GM10266 (cell line): ENCODE measurements at regions not wholly inside any gene's neighbourhood (a gene's known extent, or its start where the extent isn't known, plus 50 kb on each side); places are given as distances from the start of the nearest gene placed in this dataset.

Experiments used
- DNase-seq: peaks from one replicate; pipeline ENCODE4 v3.0.0; 2012; ENCODE audit errors: extremely low spot score
- TF ChIP-seq, protein P1 (sequence below): IDR thresholded peaks from 2 replicates; pipeline ENCODE4 v1.5.1; 2012; ENCODE audit warnings: mild to moderate bottlenecking, low read depth; ENCODE audit not compliant: control insufficient read depth, insufficient read depth; ENCODE audit errors: missing control alignments

DNA sequence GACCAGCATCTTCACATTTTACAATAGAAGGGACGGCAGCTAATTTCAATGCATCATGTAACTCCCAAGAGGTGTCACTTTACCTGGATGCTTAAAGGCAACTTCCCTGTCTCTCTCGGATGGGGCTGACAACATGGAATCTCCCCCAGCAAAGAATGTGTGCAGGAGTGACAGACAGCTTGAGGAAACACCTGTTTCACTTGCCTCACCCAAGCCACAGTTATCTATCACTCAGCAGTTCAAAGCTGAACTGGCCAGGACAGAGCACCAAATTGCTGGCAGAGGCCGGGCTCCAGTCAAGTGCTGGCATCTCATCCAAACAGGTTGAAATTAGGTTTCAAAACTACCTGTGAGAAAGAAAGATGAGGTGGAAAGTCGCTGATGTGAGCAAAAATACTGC, 538.0 kb upstream of the PLXNA2 start:
- no peak for DNase-seq
- TF ChIP-seq, protein P1, sequence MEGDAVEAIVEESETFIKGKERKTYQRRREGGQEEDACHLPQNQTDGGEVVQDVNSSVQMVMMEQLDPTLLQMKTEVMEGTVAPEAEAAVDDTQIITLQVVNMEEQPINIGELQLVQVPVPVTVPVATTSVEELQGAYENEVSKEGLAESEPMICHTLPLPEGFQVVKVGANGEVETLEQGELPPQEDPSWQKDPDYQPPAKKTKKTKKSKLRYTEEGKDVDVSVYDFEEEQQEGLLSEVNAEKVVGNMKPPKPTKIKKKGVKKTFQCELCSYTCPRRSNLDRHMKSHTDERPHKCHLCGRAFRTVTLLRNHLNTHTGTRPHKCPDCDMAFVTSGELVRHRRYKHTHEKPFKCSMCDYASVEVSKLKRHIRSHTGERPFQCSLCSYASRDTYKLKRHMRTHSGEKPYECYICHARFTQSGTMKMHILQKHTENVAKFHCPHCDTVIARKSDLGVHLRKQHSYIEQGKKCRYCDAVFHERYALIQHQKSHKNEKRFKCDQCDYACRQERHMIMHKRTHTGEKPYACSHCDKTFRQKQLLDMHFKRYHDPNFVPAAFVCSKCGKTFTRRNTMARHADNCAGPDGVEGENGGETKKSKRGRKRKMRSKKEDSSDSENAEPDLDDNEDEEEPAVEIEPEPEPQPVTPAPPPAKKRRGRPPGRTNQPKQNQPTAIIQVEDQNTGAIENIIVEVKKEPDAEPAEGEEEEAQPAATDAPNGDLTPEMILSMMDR, result no peak

DNA sequence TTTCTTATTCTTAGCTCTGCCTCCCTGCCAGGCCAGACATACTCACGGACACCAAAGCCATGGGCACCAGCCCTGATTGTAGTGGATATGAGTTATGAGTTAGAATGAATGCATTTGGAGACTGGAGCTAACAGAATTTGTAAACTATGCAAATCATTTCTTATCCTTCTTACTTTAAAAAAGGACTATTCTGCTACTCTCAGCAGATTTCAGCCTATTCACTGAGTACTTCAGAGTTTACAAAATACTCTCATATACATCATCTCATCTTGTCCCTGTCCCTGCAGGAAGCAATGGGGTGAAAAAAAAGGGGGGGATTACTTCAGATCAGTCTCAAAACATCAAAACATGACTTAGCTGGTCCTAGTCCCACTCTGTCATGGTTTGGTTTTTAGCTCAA, 541.4 kb upstream of the PLXNA2 start:
- TF ChIP-seq, protein P1, result no peak
- no peak for DNase-seq

DNA sequence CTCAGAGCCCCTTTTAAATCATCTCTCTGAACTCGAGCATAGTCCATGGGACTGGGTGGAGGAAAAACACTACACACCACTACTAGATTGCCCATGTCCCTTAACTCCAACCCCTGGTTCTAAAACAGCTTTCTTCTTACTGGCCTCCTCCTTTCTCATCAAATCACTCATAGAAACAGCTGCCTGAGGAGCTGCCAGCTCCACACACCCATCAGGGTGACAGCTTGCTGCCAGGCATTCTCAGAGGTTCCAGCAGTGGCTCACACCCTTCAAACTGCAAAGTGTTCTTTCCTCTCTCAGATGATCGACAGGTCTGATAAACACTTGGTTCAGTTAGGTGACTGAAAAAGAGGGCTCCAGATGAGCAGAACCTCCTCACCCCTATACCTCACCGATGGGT, 543.0 kb upstream of the PLXNA2 start:
- DNase-seq, result no peak
- TF ChIP-seq, protein P1, result no peak

DNA sequence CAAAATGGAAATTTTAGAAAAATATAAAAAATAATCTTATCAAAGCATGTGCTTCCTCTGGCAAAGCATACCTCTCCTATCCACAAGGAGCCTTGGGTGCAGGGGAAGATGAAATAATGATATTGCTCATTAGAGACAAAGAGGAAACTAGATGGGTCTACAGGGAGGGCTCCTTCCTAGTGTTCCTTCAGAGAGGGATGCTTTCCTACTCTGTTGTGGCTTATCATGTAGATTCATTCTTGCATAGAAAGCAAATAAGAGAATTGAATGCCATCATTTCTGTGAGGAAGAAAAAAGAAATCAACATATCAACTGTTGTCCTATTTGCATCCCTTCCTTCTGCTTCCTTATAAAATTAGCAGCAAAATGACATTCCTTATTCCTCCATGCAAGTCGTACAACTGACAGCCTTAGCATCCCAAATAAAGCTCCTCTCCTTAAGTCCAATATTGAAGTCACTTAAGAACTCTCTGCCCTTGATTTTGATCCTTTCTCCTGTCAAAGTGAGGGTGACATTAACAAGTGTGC, 543.9 kb upstream of the PLXNA2 start:
- TF ChIP-seq, protein P1, result no peak
- DNase-seq, result no peak

DNA sequence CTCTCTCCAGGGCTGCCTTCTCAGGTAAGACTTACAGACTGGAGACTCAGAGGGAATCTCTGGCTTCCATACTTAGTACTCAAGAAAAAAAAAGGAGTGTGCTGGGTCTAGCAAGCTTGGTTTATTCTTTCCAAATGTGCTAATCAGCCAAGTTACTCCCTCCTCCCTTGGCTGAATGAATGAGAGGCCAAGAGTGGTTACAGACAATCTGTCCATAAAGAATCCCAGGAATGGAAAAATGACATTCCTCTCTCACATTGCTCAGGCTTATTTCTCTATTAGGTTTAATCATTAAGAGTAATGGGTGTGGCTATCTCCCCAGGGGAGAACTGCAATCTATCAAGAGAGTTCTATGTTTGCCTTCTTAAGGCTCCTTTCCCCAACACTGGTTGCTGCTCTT, 547.3 kb upstream of the PLXNA2 start:
- TF ChIP-seq, protein P1, result no peak

DNA sequence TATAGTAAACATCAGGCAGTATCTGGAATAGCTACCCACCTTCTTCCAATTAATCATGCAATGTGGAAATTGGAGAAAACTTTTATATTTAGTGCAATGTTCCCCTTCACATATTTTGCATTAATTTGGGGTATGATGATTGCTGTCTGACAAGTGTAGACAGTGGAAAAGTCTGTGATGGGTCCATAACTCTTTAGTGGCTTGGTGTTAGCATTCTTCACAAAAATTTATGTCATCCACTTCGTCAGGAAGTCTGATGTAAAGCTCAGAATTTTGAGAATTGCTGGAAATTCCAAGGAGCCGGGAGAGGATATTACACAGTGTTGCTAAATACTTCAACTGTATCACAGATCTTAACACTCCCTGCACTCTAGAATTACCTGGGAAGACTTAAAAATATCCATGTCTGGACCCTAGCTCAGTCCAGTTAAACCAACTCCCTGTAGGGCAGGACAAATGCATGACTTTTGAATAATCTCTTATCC, 549.7 kb upstream of the PLXNA2 start:
- TF ChIP-seq, protein P1, result no peak
- no peak for DNase-seq

More for the DNA sequence above, 547.3 kb upstream of the PLXNA2 start:
- no peak for DNase-seq

DNA sequence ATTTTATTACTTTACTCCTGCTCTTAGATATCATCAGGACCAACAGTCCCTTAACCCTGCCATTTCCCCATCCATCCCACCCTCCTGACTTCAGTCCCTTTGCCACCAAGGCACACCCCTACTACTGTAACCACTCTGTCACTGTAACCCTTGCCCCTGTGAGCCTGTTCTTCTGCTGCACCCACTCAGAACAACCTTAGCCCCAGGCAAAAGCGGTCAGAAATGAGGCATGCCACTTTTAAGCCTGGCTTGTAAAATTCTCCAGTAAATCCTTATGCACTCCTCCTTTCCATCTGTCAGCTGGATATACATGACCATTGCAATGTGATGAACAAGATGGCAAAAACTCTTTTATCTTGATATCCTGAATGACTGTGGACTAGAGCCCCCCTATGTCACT, 555.0 kb upstream of the PLXNA2 start:
- TF ChIP-seq, protein P1, result no peak
- DNase-seq, result no peak
